ENCODE measurements at regions not wholly inside any gene's neighbourhood (a gene's known extent, or its start where the extent isn't known, plus 50 kb on each side); places are given as distances from the start of the nearest gene placed in this dataset.
"Not testable (repeated sequence)": the region's sequence is repeated elsewhere in the genome, so short reads cannot be mapped to it uniquely, and the experiment has no call there.

GRCh38 chr6:145060714-145061113 is 674.6 kb downstream of the EPM2A start:
- no peak for DNase-seq (ENCODE audit: low read depth in 2 of 2)

GRCh38 chr6:145063091-145063490 is 672.2 kb downstream of the EPM2A start:
- no peak for DNase-seq (ENCODE audit: low read depth in 2 of 2)

GRCh38 chr6:145067430-145067829 is 667.9 kb downstream of the EPM2A start:
- DNase-seq (ENCODE audit: low read depth in 2 of 2) = no peak

GRCh38 chr6:145068577-145068976 is 666.7 kb downstream of the EPM2A start:
- no peak for DNase-seq (ENCODE audit: low read depth in 2 of 2)

- no peak for DNase-seq (ENCODE audit: low read depth in 2 of 2)
Measured at GRCh38 chr6:145069966-145070365, 665.4 kb downstream of the EPM2A start.

GRCh38 chr6:145070791-145071190 is 664.5 kb downstream of the EPM2A start:
- DNase-seq (ENCODE audit: low read depth in 2 of 2) = no peak

GRCh38 chr6:145071836-145072235 is 663.5 kb downstream of the EPM2A start:
- no peak for DNase-seq (ENCODE audit: low read depth in 2 of 2)

GRCh38 chr6:145073811-145074210 is 661.5 kb downstream of the EPM2A start:
- DNase-seq (ENCODE audit: low read depth in 2 of 2) = no peak

- no peak for DNase-seq (ENCODE audit: low read depth in 2 of 2)
Measured at GRCh38 chr6:145074805-145075204, 660.5 kb downstream of the EPM2A start.

- DNase-seq (ENCODE audit: low read depth in 2 of 2) = no peak
Measured at GRCh38 chr6:145075425-145075824, 659.9 kb downstream of the EPM2A start.

- no peak for DNase-seq (ENCODE audit: low read depth in 2 of 2)
Measured at GRCh38 chr6:145076115-145076841, 659.0 kb downstream of the EPM2A start.

- no peak for DNase-seq (ENCODE audit: low read depth in 2 of 2)
Measured at GRCh38 chr6:145077382-145077781, 657.9 kb downstream of the EPM2A start.

- DNase-seq (ENCODE audit: low read depth in 2 of 2) = no peak
Measured at GRCh38 chr6:145080651-145081050, 654.7 kb downstream of the EPM2A start.

- no peak for DNase-seq (ENCODE audit: low read depth in 2 of 2)
Measured at GRCh38 chr6:145081677-145082076, 653.6 kb downstream of the EPM2A start.

- no peak for DNase-seq (ENCODE audit: low read depth in 2 of 2)
Measured at GRCh38 chr6:145082359-145082758, 653.0 kb downstream of the EPM2A start.

- DNase-seq (ENCODE audit: low read depth in 2 of 2) = no peak
Measured at GRCh38 chr6:145086197-145086596, 649.1 kb downstream of the EPM2A start.

- no peak for DNase-seq (ENCODE audit: low read depth in 2 of 2)
Measured at GRCh38 chr6:145087034-145087433, 648.3 kb downstream of the EPM2A start.

- DNase-seq (ENCODE audit: low read depth in 2 of 2) = no peak
Measured at GRCh38 chr6:145090801-145091585, 644.3 kb downstream of the EPM2A start.

- DNase-seq (ENCODE audit: low read depth in 2 of 2) = no peak
Measured at GRCh38 chr6:145091586-145092142, 643.7 kb downstream of the EPM2A start.

- no peak for DNase-seq (ENCODE audit: low read depth in 2 of 2)
Measured at GRCh38 chr6:145092554-145092953, 642.8 kb downstream of the EPM2A start.

- no peak for DNase-seq (ENCODE audit: low read depth in 2 of 2)
Measured at GRCh38 chr6:145093226-145093625, 642.1 kb downstream of the EPM2A start.

GRCh38 chr6:145096846-145097245 is 638.5 kb downstream of the EPM2A start:
- no peak for DNase-seq (ENCODE audit: low read depth in 2 of 2)

GRCh38 chr6:145098127-145098526 is 637.2 kb downstream of the EPM2A start:
- DNase-seq (ENCODE audit: low read depth in 2 of 2) = not testable (repeated sequence)

All from stimulated activated CD8-positive, alpha-beta memory T cell treated with anti-CD3 and anti-CD28 coated beads, Interleukin-15, amount 100 ng/mL, for 4 hours (primary cell).